ENCODE measurements at regions not wholly inside any gene's neighbourhood (a gene's known extent, or its start where the extent isn't known, plus 50 kb on each side); places are given as distances from the start of the nearest gene placed in this dataset.
"Not testable (repeated sequence)": the region's sequence is repeated elsewhere in the genome, so short reads cannot be mapped to it uniquely, and the experiment has no call there.

DNA sequence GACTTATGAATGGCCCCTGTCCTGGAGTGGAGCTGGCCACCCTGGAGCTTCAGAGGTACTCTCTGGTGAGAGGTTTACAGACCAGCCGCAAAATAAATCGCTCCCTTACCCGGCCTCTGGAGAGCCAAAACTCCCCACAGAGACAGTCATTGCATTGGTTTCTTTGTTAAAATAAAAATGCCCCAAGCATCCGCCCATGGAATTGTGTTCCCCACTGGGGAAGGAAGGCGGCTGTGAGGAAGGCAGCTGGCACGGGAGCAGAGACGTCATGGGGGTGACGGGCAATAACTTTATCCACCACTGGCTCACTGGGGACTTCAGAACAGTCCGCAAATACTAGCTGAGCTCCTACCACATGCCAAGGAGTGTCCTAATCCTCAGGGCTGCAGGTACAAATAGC lies 266.2 kb upstream of the FOXF1 start:
- DNase-seq (ENCODE audit: extremely low read depth in 1 of 2, low read depth in 1 of 2) = no peak

DNA sequence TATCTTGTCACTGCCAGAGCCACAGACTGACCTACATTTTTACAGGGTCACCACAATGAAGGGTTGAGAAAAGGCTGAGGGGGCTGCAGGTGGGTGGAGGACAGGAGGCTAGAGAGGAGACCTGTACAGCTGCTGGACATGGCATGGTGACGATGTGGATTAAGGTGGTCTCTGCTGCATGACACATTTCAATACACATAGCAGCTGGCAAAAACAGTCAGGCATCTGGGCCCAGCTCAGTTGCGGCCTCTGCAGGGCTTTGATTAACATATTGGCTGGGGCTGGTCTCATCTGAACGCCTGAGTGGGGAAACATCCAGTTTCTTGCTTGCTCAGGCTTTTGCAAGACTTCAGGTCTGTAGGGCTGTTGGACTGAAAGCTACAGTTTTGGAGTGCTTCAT lies 265.4 kb upstream of the FOXF1 start:
- no peak for DNase-seq (ENCODE audit: extremely low read depth in 1 of 2, low read depth in 1 of 2)

DNA sequence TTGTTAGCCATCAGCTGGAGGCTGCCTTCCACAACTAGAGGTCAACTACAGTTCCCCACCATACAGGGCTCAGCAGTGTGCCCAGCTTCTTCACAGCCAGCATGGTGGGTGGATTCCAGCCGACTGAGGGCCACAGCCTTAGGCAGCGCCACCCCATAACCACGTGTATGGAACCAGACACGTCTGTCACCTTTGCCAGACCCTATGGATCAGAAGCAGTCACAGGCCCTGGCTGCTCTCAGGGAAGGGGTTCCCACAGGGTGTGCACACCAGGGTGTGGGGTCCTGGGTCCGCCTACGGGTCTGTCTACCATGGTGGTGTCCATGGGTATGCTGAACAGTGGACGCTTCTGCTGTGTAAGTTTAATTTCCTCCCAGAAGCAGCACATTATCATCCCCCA lies 265.0 kb upstream of the FOXF1 start:
- DNase-seq (ENCODE audit: extremely low read depth in 1 of 2, low read depth in 1 of 2) = no peak

DNA sequence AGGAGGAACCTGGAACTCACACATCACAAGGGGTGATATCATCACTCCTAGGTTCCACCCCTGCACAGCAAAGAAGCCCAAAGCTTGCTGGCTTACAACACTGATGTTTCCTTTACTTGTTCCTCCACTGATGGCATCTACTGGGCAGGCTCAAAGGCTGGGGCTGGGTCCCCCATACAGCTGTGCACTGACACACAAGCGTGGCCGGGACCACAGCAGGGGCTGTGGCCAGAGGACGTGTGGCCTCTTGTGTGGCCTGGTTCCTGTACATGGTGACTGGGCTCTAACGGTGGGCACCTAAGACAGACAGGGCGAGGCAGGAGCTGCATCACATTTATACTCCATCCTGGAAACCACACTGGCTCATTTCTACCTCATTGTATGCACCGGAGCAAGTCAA lies 264.4 kb upstream of the FOXF1 start:
- no peak for DNase-seq (ENCODE audit: extremely low read depth in 1 of 2, low read depth in 1 of 2)

- no peak for DNase-seq (ENCODE audit: extremely low read depth in 1 of 2, low read depth in 1 of 2)
These were observed 261.9 kb upstream of the FOXF1 start for GRCh38 chr16:86248310-86248905.

DNA sequence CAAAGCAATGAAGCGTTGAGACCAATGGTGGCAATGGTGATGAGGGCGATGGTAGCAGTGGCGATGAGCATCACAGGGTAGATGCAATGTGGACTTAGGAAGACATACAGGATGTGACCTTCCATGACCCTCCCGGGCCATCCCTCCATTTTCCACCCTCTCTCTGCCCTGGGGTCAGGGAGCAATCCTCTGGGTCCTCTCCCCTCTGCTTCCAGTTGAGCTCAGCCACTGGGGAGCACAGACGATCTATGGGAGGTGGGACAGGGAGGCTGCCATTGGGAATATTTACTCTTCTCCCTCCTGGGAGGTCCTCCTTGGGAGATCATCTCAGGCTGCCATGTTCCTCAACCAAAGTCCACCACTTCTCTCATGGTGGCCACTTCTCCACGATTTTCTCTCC lies 260.7 kb upstream of the FOXF1 start:
- DNase-seq (ENCODE audit: extremely low read depth in 1 of 2, low read depth in 1 of 2) = no peak

- DNase-seq (ENCODE audit: extremely low read depth in 1 of 2, low read depth in 1 of 2) = no peak
These were observed 258.6 kb upstream of the FOXF1 start for GRCh38 chr16:86251682-86252081.

- no peak for DNase-seq (ENCODE audit: extremely low read depth in 1 of 2, low read depth in 1 of 2)
These were observed 257.7 kb upstream of the FOXF1 start for GRCh38 chr16:86252596-86252995.

DNA sequence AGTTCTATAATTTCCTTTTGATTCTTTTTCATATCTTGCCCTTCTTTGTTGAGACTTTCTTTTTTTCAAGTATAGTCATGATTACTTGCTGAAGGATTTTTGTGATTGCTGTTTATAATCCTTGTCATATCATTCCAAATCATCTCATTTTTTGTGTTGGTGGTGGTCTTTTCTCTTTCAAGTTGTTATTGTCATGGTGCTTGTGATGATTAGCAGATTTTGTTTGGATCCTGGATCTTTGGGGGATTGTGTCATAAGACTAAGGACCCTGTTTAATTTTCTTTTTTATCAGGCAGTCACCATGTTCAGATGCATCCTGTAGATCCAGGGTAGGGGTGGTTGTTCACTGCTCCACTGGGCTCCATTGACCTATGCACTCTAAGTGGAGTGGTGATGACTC lies 254.4 kb upstream of the FOXF1 start:
- DNase-seq (ENCODE audit: extremely low read depth in 1 of 2, low read depth in 1 of 2) = no peak

GRCh38 chr16:86256995-86257394 lies 253.3 kb upstream of the FOXF1 start:
- no peak for DNase-seq (ENCODE audit: extremely low read depth in 1 of 2, low read depth in 1 of 2)

DNA sequence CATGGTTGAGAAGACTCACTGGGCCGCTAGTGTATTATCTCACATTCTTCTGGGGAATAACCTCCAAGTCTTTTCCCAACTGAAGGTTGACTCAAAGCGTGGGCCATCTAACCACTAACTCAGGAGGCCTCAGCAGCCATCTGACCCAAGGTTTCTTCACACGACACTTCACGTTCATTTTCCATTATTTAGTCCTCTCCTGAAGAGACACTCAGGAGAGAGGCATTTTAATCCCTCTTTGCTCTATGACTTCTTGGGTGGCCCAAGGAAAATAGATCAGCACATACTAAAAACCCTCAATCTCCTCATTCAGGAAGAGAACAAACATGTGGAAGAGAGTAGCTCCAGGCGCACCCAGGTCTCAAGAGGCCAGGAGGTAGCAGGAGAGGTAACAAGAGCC lies 252.8 kb upstream of the FOXF1 start:
- DNase-seq (ENCODE audit: extremely low read depth in 1 of 2, low read depth in 1 of 2) = no peak

DNA sequence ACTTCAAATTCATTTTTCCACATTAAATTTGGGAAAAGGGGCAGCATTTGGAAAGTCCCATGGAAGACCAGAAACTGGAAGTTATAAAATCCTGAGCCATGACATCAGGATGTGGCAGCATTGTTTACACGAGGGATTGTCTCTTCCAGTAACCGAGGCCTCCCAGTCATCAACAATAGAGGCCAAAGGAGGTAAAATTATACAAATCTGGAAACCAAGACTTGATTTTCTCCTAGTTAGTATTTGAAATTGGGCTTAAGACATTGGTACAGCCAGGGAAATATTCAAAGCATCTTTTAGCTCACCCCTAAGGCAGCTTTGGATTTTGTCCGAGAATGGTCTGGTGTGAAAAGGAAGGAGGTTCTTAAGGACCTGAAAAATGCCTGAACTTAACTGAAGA lies 251.6 kb upstream of the FOXF1 start:
- no peak for DNase-seq (ENCODE audit: extremely low read depth in 1 of 2, low read depth in 1 of 2)

GRCh38 chr16:86259499-86259898 lies 250.8 kb upstream of the FOXF1 start:
- DNase-seq (ENCODE audit: extremely low read depth in 1 of 2, low read depth in 1 of 2) = no peak

DNA sequence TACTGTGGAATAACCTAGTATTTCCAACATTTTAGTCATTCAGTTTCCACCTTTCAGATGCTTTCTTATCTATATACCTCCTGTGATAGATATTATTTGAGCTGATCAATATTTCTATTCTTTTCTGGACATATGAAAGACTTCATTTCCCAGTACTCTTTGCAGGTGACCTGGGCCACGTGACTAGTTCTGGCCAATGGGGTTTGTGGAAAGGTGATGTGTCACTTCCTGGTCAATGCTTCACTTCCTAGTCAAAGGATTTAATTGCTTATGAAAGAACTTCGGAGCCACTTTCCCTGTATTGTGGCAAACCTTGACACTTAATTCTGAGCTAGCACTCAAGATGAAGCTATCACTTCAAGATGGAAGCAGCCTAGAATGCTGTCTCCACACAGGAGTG lies 248.9 kb upstream of the FOXF1 start:
- no peak for DNase-seq (ENCODE audit: extremely low read depth in 1 of 2, low read depth in 1 of 2)

DNA sequence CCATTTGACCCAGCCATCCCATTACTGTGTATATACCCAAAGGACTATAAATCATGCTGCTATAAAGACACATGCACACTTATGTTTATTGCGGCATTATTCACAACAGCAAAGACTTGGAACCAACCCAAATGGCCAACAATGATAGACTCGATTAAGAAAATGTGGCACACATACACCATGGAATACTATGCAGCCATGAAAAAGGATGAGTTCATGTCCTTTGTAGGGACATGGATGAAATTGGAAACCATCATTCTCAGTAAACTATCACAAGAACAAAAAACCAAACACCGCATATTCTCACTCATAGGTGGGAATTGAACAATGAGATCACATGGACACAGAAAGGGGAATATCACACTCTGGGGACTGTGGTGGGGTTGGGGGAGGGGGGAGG lies 242.7 kb upstream of the FOXF1 start:
- not testable (repeated sequence) for DNase-seq (ENCODE audit: extremely low read depth in 1 of 2, low read depth in 1 of 2)

DNA sequence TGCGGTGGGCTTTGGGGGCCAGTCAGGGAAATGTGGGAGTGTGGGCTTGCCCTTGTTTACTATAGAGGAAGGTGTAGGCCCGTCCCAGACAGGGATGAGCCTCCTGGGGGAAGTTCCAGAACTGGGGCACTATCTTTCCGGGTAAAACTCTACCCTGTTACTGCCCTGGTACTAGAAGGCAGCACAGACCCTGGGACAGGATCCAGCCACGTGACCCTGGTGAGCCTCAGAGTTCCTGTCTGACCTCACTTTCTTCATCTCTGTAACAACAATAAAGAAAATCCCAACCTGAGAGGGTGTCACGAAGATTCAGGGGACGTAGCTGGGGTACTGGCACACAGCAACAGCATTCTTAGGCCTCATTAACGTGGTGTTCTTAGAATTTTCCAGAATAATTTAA lies 239.6 kb upstream of the FOXF1 start:
- no peak for DNase-seq (ENCODE audit: extremely low read depth in 1 of 2, low read depth in 1 of 2)

- no peak for DNase-seq (ENCODE audit: extremely low read depth in 1 of 2, low read depth in 1 of 2)
These were observed 237.6 kb upstream of the FOXF1 start for GRCh38 chr16:86272744-86273143.

GRCh38 chr16:86277221-86277620 lies 233.1 kb upstream of the FOXF1 start:
- no peak for DNase-seq (ENCODE audit: extremely low read depth in 1 of 2, low read depth in 1 of 2)

- DNase-seq (ENCODE audit: extremely low read depth in 1 of 2, low read depth in 1 of 2) = not testable (repeated sequence)
These were observed 232.5 kb upstream of the FOXF1 start for GRCh38 chr16:86277859-86278258.

DNA sequence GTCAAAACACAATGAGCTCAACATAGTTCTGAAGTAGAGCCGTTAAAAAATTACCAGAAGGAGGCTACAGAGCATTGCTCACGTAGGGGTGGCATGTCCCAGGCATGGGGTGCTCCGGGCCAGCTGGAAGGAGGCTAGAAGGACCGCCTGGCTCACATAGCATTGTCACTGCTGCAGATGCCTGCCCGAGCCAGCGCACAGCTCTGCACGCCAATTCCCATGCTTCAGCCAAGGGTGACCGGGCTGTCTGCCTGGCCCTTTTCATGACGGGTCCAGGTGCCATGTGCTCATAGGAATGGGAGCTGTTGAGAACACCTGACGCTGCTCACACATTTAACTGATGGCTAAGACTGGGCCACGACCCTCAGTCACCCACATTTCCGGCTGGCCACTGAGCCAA lies 228.9 kb upstream of the FOXF1 start:
- no peak for DNase-seq (ENCODE audit: extremely low read depth in 1 of 2, low read depth in 1 of 2)

DNA sequence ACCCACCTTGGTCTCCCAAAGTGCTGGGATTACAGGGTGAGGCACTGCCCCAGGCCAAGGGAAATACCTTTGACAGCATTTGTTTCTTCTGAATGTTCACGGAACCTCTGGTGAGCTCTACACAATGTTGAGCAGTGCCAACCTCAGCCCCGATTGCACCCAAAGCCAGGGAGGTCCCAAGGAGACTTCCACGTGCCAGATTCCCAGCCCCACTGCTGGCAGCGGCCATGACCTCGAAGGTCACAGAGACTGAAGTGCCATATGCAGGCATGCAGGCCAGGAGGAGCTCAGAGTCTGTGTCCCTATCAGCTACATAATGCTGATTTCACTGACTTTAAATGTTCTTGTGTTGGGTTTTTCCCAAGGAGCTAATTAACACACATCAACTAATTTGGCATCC lies 226.4 kb upstream of the FOXF1 start:
- no peak for DNase-seq (ENCODE audit: extremely low read depth in 1 of 2, low read depth in 1 of 2)

DNA sequence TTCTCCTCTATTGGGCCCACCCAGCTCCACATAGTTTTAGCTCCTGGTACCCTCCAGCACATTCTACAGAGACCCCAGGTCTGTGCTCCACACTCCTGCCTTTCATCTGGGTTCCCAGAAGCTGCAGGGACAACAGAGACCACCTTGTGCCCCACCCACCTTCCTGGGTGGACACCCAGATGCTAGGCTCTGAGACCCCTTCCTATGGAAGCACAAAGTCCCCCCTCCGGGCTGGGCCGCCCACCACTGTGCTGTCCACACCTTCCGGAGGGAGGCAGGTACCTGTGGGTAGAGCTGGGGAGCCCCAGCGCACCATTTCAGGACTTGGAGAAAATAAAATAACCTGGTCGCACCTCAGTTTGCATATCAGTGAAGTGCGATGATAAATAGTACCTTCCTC lies 224.9 kb upstream of the FOXF1 start:
- no peak for DNase-seq (ENCODE audit: extremely low read depth in 1 of 2, low read depth in 1 of 2)
